ENCODE measurements at regions not wholly inside any gene's neighbourhood (a gene's known extent, or its start where the extent isn't known, plus 50 kb on each side); places are given as distances from the start of the nearest gene placed in this dataset.

GRCh38 chr5:112628214-112628980 is 109.3 kb upstream of the APC start (continued):
- TF ChIP-seq MGA (IDR thresholded peaks at IDR 0.05): no peak
- peak; percentile 91 for TF ChIP-seq ZNF316 (IDR thresholded peaks at IDR 0.05)
- TF ChIP-seq MAFG (tag; conservative IDR thresholded peaks at IDR 0.05): peak; percentile 90
- TF ChIP-seq MAFK (IDR thresholded peaks at IDR 0.05; ENCODE audit: low read length): peak; percentile 82
- TF ChIP-seq MAFF (IDR thresholded peaks at IDR 0.05; ENCODE audit: low read length): peak; percentile 76
